ENCODE measurements at regions not wholly inside any gene's neighbourhood (a gene's known extent, or its start where the extent isn't known, plus 50 kb on each side); places are given as distances from the start of the nearest gene placed in this dataset.

- TF ChIP-seq EZH2 (IDR thresholded peaks at IDR 0.05; ENCODE audit: borderline replicate concordance) (no peak), CTCF (IDR thresholded peaks at IDR 0.05; ENCODE audit: poor library complexity) (no peak)
Observed at GRCh38 chr18:46196627-46197243, 92.5 kb downstream of the HAUS1 start.

Measured in hepatocyte (in vitro differentiated cells).